ENCODE measurements at regions not wholly inside any gene's neighbourhood (a gene's known extent, or its start where the extent isn't known, plus 50 kb on each side); places are given as distances from the start of the nearest gene placed in this dataset.

GRCh38 chr14:59097681-59098080 lies 90.8 kb upstream of the DAAM1 start:
- Histone ChIP-seq H3K4me1 (no peaks in the 10 kb centered on the region), H3K9ac (no peak overlapping the region), H3K4me2 (ENCODE audit: low read length) (no peak overlapping the region), H2AFZ (no peak overlapping the region), H3K9me3 (ENCODE audit: control insufficient read depth, low read length) (no peaks in the 10 kb centered on the region), H3K79me2 (no peaks in the 10 kb centered on the region), H3K27me3 (ENCODE audit: control insufficient read depth, insufficient read depth, low read length) (no peaks in the 10 kb centered on the region), H3K4me3 (ENCODE audit: low read depth, low read length) (no peak overlapping the region), H3K36me3 (ENCODE audit: control insufficient read depth, insufficient read depth, low read length) (no peaks in the 10 kb centered on the region), H3K27ac (no peak overlapping the region)
- TF ChIP-seq CTCF (IDR thresholded peaks at IDR 0.05) = no peak

- no peak overlapping the region for H2AFZ ChIP-seq
- TF ChIP-seq CTCF (IDR thresholded peaks at IDR 0.05) = no peak
- H3K27ac ChIP-seq = no peak overlapping the region
- H3K4me3 ChIP-seq (ENCODE audit: low read depth, low read length) = no peak overlapping the region
- H3K4me2 ChIP-seq (ENCODE audit: low read length) = no peak overlapping the region
- no peaks in the 10 kb centered on the region for H3K79me2 ChIP-seq
- H3K4me1 ChIP-seq = no peaks in the 10 kb centered on the region
- no peaks in the 10 kb centered on the region for H3K27me3 ChIP-seq (ENCODE audit: control insufficient read depth, insufficient read depth, low read length)
- H3K36me3 ChIP-seq (ENCODE audit: control insufficient read depth, insufficient read depth, low read length) = no peaks in the 10 kb centered on the region
- no peak overlapping the region for H3K9ac ChIP-seq
- H3K9me3 ChIP-seq (ENCODE audit: control insufficient read depth, low read length) = no peaks in the 10 kb centered on the region
Observed at GRCh38 chr14:59098377-59098776, 90.1 kb upstream of the DAAM1 start.

- Histone ChIP-seq H3K36me3 (ENCODE audit: control insufficient read depth, insufficient read depth, low read length) (no peaks in the 10 kb centered on the region), H3K4me3 (ENCODE audit: low read depth, low read length) (no peak overlapping the region), H3K9ac (no peak overlapping the region), H3K4me2 (ENCODE audit: low read length) (no peak overlapping the region), H3K79me2 (no peaks in the 10 kb centered on the region), H2AFZ (no peak overlapping the region), H3K9me3 (ENCODE audit: control insufficient read depth, low read length) (no peaks in the 10 kb centered on the region), H3K4me1 (no peaks in the 10 kb centered on the region), H3K27me3 (ENCODE audit: control insufficient read depth, insufficient read depth, low read length) (no peaks in the 10 kb centered on the region), H3K27ac (no peak overlapping the region)
- no peak for TF ChIP-seq CTCF (IDR thresholded peaks at IDR 0.05)
Observed at GRCh38 chr14:59100205-59100604, 88.3 kb upstream of the DAAM1 start.

GRCh38 chr14:59101476-59101875 lies 87.0 kb upstream of the DAAM1 start:
- no peak for TF ChIP-seq CTCF (IDR thresholded peaks at IDR 0.05)
- no peaks in the 10 kb centered on the region for H3K4me1 ChIP-seq
- no peak overlapping the region for H3K4me2 ChIP-seq (ENCODE audit: low read length)
- H3K27ac ChIP-seq = no peak overlapping the region
- H3K4me3 ChIP-seq (ENCODE audit: low read depth, low read length) = no peak overlapping the region
- H3K36me3 ChIP-seq (ENCODE audit: control insufficient read depth, insufficient read depth, low read length) = no peaks in the 10 kb centered on the region
- no peaks in the 10 kb centered on the region for H3K27me3 ChIP-seq (ENCODE audit: control insufficient read depth, insufficient read depth, low read length)
- no peak overlapping the region for H3K9ac ChIP-seq
- H3K79me2 ChIP-seq = no peaks in the 10 kb centered on the region
- no peaks in the 10 kb centered on the region for H3K9me3 ChIP-seq (ENCODE audit: control insufficient read depth, low read length)
- no peak overlapping the region for H2AFZ ChIP-seq

- Histone ChIP-seq H2AFZ (no peak overlapping the region), H3K9ac (no peak overlapping the region), H3K4me3 (ENCODE audit: low read depth, low read length) (no peak overlapping the region), H3K27me3 (ENCODE audit: control insufficient read depth, insufficient read depth, low read length) (no peaks in the 10 kb centered on the region), H3K79me2 (no peaks in the 10 kb centered on the region), H3K4me2 (ENCODE audit: low read length) (no peak overlapping the region), H3K4me1 (no peaks in the 10 kb centered on the region), H3K27ac (no peak overlapping the region), H3K36me3 (ENCODE audit: control insufficient read depth, insufficient read depth, low read length) (no peaks in the 10 kb centered on the region), H3K9me3 (ENCODE audit: control insufficient read depth, low read length) (no peaks in the 10 kb centered on the region)
- no peak for TF ChIP-seq CTCF (IDR thresholded peaks at IDR 0.05)
Observed at GRCh38 chr14:59103396-59103795, 85.1 kb upstream of the DAAM1 start.

Measured in parathyroid adenoma (tissue), 2 donors.